ENCODE measurements at regions not wholly inside any gene's neighbourhood (a gene's known extent, or its start where the extent isn't known, plus 50 kb on each side); places are given as distances from the start of the nearest gene placed in this dataset.
A peak's percentile ranks its signal among the peaks of the same experiment; 100 is the strongest.

DNA sequence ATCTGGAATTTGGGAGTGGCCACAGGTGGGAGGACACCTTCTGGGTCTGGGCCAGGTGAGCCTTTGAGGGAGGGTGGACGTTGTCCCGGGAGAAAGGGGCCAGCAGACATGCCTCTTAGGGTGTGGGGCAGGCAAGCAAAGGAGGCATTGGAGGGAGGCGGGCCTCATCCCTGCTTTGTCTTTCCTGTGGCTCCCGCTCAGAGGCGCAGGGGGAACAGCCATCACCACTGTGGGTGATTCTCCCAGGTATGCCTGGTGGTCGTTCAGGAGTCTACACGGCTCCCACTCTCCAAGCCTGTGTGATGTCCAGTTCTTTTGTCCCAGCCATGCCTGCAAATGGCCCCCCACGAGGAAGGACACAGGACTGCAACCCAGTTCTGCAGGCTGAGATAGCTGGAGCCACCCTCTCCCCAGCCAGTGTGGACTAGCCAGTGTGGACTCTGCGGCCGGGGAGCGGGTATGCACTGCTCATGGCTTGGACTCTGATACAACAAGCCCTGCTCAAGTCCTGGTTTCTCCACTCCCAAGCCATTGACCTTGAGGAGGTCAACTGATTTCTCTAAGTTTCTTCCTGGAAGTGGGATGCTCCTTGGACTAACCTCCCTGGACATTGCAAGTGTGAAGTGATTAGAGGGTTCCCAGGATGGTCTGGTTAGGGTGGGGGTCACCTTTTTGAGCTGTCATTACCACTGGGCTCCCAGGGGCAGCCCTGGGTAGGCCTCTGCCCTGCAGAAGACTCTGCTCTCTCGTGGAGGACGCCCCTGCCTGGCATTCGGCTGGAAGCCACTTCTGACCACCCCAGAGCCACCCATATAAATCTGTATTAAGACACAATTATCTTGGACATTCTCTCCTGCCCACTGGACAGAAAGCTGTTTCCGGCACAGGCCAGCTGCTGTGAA lies 1151.2 kb downstream of the BRD1 start:
- Histone ChIP-seq H3K4me3 (no peak overlapping the region), H3K27ac (no peak overlapping the region), H3K36me3 (no peaks in the 10 kb centered on the region), H3K9me3 (peaks cover 0 to 16% of the 10 kb centered on the region in 2 donors), H3K4me1 (no peaks in the 10 kb centered on the region), H3K27me3 (no peaks in the 10 kb centered on the region)
- no peak for ATAC-seq
- intact Hi-C loops (cut with DNase I) = no loop called here
- TF ChIP-seq, protein P1, sequence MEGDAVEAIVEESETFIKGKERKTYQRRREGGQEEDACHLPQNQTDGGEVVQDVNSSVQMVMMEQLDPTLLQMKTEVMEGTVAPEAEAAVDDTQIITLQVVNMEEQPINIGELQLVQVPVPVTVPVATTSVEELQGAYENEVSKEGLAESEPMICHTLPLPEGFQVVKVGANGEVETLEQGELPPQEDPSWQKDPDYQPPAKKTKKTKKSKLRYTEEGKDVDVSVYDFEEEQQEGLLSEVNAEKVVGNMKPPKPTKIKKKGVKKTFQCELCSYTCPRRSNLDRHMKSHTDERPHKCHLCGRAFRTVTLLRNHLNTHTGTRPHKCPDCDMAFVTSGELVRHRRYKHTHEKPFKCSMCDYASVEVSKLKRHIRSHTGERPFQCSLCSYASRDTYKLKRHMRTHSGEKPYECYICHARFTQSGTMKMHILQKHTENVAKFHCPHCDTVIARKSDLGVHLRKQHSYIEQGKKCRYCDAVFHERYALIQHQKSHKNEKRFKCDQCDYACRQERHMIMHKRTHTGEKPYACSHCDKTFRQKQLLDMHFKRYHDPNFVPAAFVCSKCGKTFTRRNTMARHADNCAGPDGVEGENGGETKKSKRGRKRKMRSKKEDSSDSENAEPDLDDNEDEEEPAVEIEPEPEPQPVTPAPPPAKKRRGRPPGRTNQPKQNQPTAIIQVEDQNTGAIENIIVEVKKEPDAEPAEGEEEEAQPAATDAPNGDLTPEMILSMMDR (IDR thresholded peaks at IDR 0.05) = no peak
- peak in 1 of 4 donors; percentile 51 for DNase-seq

DNA sequence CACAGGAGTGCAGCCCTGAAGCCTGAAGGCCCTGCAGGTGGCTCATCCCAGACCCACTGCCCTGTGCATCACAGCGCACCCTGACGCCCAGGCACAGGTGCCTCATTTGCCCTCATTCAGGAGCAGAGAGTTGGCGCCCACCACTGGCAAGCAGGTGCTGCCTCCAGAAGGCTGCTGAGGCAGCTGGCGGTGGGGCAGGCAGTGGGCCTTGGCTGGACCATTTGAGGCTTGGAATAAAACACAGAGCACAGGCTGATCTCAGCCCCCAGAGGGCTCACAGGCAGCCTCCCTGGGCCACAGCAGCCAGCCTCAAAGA lies 1151.9 kb downstream of the BRD1 start:
- Histone ChIP-seq H3K27ac (no peak overlapping the region), H3K9me3 (peaks cover 0 to 16% of the 10 kb centered on the region in 2 donors), H3K27me3 (no peaks in the 10 kb centered on the region), H3K4me1 (no peaks in the 10 kb centered on the region), H3K36me3 (no peaks in the 10 kb centered on the region), H3K4me3 (no peak overlapping the region)
- intact Hi-C loops (cut with DNase I) = no loop called here
- TF ChIP-seq, protein P1 (IDR thresholded peaks at IDR 0.05) = no peak
- DNase-seq = peak in 1 of 4 donors; percentile 42
- ATAC-seq = no peak

DNA sequence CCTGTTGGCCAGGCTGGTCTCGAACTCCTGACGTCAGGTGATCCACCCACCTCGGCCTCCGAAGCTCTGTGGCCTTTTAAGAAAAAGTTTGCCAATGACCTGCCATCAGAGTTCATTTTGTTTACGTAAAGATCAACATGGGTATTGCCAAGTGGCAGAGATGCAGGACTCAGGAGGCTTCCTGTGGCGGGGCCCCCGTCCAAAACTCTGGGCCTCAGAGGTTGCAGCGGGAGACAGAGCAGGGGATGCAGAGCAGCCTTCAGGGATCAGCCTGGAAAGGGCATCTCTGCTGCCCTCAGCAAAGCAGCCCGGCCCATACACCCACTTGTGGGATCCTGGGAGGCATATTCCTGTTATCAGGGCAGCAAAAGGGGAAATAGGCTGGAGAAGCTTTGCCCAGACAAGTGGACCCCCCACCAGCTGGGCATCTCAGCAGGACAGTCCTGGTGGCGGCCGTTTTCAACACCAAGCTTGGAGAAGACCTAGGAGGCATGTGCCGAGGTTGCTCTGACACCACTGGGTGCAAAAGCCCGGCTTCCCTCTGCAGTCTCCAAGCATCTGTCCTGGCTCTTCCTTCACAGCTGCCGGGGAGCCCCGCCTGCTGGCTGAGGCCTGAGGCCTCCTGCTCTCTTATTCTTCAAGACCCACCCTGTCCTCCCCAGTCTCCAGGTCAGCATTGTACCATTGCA lies 1152.4 kb downstream of the BRD1 start:
- DNase-seq (peak in 1 of 4 donors; percentile 25), ATAC-seq (no peak)
- H3K36me3 ChIP-seq = no peaks in the 10 kb centered on the region
- H3K4me1 ChIP-seq = no peaks in the 10 kb centered on the region
- no peaks in the 10 kb centered on the region for H3K27me3 ChIP-seq
- TF ChIP-seq, protein P1 (IDR thresholded peaks at IDR 0.05) = no peak
- H3K4me3 ChIP-seq = no peak overlapping the region
- H3K9me3 ChIP-seq = peaks cover 0 to 16% of the 10 kb centered on the region in 2 donors
- H3K27ac ChIP-seq = no peak overlapping the region
- intact Hi-C loops (cut with DNase I) = no loop called here

DNA sequence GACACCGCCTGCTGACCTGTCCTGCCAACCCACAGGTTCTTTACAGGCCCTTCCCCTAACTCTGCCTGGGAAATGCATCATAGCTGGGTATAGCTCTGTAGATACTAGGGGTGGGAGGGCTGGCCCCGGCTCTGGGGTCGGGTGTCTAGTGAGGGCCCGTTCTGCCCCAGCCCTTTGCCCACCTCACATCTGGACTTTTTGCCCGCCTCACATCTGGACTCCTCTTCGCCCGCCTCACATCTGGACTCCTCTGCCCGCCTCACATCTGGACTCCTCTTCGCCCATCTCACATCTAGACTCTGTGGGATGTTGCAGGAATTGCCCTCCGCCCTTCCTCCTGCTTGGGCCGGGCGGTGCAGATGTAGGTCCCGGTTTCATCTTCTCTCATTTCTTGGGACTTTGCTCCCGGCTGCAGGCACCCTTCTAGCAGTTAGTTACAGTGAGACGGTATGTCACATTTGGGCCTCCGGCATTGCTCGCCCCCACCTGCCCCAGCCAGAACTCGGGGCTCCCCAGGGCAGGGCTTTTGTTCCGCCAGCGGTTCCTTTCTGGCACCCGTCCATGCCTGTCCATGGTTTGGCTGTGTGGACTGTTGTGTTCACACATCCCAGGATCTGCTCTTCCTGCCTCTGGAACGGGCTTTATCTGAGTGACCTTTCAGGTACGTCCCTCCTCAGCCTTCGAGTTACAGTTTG lies 1153.7 kb downstream of the BRD1 start:
- TF ChIP-seq, protein P1 (IDR thresholded peaks at IDR 0.05) = no peak
- H3K4me1 ChIP-seq = no peaks in the 10 kb centered on the region
- H3K9me3 ChIP-seq = peaks cover 0 to 16% of the 10 kb centered on the region in 2 donors
- H3K27ac ChIP-seq = no peak overlapping the region
- ATAC-seq (no peak), DNase-seq (peak in 1 of 4 donors; percentile 60)
- no peaks in the 10 kb centered on the region for H3K27me3 ChIP-seq
- H3K36me3 ChIP-seq = no peaks in the 10 kb centered on the region
- intact Hi-C loops (cut with DNase I) = no loop called here
- H3K4me3 ChIP-seq = no peak overlapping the region

DNA sequence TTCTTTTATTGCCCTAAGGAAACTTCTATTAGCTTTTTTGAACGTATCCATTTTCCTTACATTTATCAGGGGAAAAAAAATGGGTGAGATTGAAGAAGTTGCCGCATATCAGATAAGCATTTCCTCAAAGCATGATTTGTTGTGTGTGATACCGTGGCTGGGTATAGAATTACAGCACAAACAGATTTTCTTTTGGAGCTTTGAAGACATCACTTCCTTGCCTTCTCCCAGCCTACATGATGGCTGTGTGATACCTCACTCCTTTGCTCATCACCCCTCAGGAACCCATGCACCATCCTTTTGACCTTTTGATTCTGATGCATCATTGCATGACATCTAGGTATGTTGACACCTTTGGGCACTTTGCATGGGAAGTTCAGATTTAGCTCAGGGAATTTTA lies 1155.3 kb downstream of the BRD1 start:
- DNase-seq = no peak
- intact Hi-C loops (cut with DNase I) = no loop called here
- no peaks in the 10 kb centered on the region for H3K27me3 ChIP-seq
- no peaks in the 10 kb centered on the region for H3K36me3 ChIP-seq
- H3K4me3 ChIP-seq = no peak overlapping the region
- peaks cover 0 to 16% of the 10 kb centered on the region in 2 donors for H3K9me3 ChIP-seq
- H3K27ac ChIP-seq = no peak overlapping the region
- no peak for ATAC-seq
- H3K4me1 ChIP-seq = no peaks in the 10 kb centered on the region
- TF ChIP-seq, protein P1 (IDR thresholded peaks at IDR 0.05) = no peak

All from left lung (tissue), 4 donors.